ENCODE measurements at regions not wholly inside any gene's neighbourhood (a gene's known extent, or its start where the extent isn't known, plus 50 kb on each side); places are given as distances from the start of the nearest gene placed in this dataset.
"Not testable (repeated sequence)": the region's sequence is repeated elsewhere in the genome, so short reads cannot be mapped to it uniquely, and the experiment has no call there.

GRCh38 chr2:216774620-216775019 lies 79.3 kb upstream of the IGFBP5 start:
- DNase-seq = no peak

- DNase-seq = no peak
These were observed 78.8 kb upstream of the IGFBP5 start for GRCh38 chr2:216774180-216774579.

GRCh38 chr2:216773072-216773471 lies 77.7 kb upstream of the IGFBP5 start:
- DNase-seq = peak; percentile 97

GRCh38 chr2:216770717-216771116 lies 75.4 kb upstream of the IGFBP5 start:
- DNase-seq = peak; percentile 62

GRCh38 chr2:216770050-216770449 lies 74.7 kb upstream of the IGFBP5 start:
- DNase-seq = no peak

GRCh38 chr2:216769626-216770025 lies 74.3 kb upstream of the IGFBP5 start:
- DNase-seq = peak; percentile 48

GRCh38 chr2:216768908-216769411 lies 73.6 kb upstream of the IGFBP5 start:
- peak; percentile 94 for DNase-seq

- peak; percentile 81 for DNase-seq
These were observed 70.5 kb upstream of the IGFBP5 start for GRCh38 chr2:216765761-216766262.

GRCh38 chr2:216763396-216763795 lies 68.0 kb upstream of the IGFBP5 start:
- DNase-seq = no peak

GRCh38 chr2:216761809-216762208 lies 66.5 kb upstream of the IGFBP5 start:
- no peak for DNase-seq

- no peak for DNase-seq
These were observed 65.8 kb upstream of the IGFBP5 start for GRCh38 chr2:216761133-216761532.

- DNase-seq = no peak
These were observed 63.2 kb upstream of the IGFBP5 start for GRCh38 chr2:216758256-216759155.

GRCh38 chr2:216757532-216757931 lies 62.2 kb upstream of the IGFBP5 start:
- DNase-seq = no peak

- DNase-seq = no peak
These were observed 61.1 kb upstream of the IGFBP5 start for GRCh38 chr2:216756435-216756834.

GRCh38 chr2:216754812-216755211 lies 59.5 kb upstream of the IGFBP5 start:
- no peak for DNase-seq

GRCh38 chr2:216754336-216754735 lies 59.0 kb upstream of the IGFBP5 start:
- DNase-seq = no peak

- DNase-seq = no peak
These were observed 57.6 kb upstream of the IGFBP5 start for GRCh38 chr2:216752855-216753505.

- not testable (repeated sequence) for DNase-seq
These were observed 55.4 kb upstream of the IGFBP5 start for GRCh38 chr2:216750750-216751149.

GRCh38 chr2:216746268-216746667 lies 50.9 kb upstream of the IGFBP5 start:
- DNase-seq = not testable (repeated sequence)

GRCh38 chr2:216745453-216745852 lies 50.1 kb upstream of the IGFBP5 start:
- no peak for DNase-seq
